GM12872 (cell line): ENCODE measurements at regions not wholly inside any gene's neighbourhood (a gene's known extent, or its start where the extent isn't known, plus 50 kb on each side); places are given as distances from the start of the nearest gene placed in this dataset.

Experiments
- TF ChIP-seq, protein P1 (sequence below): IDR thresholded peaks from 3 replicates; pipeline ENCODE4 v1.5.1; 2011; ENCODE audit warnings: low read depth, mild to moderate bottlenecking, low read length, moderate library complexity; ENCODE audit not compliant: insufficient read depth

DNA sequence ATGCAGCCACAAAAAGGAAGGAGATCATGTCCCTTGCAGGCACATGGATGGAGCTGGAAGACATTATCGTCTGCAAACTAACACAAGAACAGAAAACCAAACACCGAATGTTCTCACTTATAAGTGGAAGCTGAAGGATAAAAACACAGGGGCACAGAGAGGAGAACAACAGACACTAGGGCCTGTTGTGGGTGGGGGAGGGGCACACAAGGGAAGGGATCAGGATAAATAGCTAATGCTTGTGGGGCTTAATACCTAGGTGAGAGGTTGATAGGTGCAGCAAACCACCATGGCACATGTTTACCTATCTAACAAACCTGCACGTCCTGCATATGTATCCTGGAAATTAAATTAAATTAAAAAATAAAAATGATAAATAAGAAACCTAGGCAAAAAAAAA, 969.9 kb downstream of the TTLL7 start:
- TF ChIP-seq, protein P1, sequence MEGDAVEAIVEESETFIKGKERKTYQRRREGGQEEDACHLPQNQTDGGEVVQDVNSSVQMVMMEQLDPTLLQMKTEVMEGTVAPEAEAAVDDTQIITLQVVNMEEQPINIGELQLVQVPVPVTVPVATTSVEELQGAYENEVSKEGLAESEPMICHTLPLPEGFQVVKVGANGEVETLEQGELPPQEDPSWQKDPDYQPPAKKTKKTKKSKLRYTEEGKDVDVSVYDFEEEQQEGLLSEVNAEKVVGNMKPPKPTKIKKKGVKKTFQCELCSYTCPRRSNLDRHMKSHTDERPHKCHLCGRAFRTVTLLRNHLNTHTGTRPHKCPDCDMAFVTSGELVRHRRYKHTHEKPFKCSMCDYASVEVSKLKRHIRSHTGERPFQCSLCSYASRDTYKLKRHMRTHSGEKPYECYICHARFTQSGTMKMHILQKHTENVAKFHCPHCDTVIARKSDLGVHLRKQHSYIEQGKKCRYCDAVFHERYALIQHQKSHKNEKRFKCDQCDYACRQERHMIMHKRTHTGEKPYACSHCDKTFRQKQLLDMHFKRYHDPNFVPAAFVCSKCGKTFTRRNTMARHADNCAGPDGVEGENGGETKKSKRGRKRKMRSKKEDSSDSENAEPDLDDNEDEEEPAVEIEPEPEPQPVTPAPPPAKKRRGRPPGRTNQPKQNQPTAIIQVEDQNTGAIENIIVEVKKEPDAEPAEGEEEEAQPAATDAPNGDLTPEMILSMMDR: no peak

DNA sequence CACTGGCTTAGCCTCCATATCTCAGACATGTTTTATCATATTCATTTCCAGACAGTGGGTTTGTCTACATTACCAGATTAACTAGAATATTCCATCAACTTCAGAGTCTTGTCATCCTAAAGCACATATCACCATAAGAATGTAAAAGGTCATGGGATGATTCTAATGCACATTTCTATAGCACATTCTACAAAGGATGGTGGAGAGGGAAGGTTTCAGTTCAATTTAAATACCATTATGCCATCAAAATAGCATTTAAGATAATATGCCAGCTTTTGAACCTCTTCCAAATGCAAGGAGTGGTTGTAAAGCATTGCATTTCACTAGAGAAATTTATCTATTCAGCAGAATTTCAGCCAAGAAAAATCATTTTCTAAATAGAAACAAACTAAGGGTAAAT, 970.5 kb downstream of the TTLL7 start:
- TF ChIP-seq, protein P1: no peak

DNA sequence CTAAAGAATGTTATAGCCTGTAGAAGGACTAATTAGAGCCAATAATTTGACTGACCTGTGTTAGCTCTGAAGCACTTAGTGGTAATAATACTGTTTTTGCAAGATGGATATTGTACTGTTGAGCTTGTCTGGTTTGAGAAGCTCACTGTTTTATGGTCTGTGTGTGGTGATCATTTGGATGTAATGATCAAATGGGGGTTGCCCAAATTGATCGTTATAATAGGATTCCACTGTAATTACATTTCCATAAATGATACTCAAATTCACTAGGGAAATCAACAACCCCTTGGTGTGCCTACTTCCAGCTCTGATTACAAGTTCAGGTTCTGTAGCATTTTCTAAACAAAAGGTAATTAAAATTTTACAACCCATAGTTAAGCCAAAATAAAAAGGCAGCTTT, 971.4 kb downstream of the TTLL7 start:
- TF ChIP-seq, protein P1: no peak

DNA sequence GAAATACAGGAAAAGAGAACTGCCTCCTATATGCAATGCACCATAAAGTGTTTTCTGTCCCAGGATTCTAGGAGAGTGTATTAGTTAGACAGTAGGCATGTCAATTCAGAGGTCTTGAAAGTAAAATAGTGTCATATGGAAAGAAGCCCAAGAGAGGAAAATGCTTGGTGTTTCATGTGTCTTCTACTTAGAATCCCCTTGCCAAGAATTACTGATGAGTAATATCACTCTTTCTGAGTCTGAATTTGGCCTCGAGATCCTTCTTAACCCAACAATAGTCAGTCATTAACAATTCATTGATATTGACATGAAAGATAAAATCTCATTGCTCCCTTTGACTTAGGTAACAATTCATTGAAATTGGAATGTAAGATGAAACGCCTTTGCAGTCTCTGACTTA, 972.2 kb downstream of the TTLL7 start:
- TF ChIP-seq, protein P1: no peak

DNA sequence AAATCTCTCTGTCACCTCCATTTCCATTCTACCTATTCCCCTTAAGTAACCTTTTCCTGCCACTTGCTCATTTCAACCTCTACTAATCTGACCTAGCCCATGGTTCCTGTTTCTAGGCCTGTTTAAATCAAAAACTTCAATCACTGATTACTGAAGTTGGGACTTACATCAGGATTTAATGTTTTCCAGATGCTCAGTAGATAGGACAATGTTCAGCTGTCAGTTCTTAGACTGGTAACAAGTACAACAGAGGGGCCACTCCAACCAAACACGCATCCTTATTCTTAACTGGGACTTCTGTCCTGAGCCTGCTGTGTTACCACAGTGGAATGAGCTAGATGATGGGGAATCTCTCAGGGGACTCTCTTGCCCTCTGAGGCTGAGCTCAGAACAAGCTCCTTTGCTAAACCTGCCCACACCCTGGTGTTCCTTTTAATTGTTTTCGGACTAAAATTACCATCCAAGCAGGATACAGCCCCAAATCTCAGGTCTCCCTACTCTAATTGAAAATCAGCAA, 974.6 kb downstream of the TTLL7 start:
- TF ChIP-seq, protein P1: no peak

DNA sequence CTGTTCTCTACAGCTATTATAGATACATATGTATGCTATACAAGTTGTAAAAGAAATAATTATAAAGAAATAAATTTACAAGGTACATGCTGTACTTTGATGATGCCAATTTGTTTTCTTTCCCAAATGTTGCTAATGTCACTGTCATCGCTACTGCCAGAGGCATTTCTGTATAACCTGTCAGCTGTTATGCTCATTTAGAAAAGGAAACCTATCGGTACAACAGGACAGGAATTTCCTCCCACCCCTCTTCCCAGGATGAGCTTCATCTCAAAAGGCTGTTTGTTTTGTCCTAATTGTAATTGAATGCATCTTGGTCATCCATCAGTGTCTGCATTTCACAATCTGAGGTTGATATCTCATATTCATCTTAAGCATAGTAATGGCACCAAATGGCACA, 975.7 kb downstream of the TTLL7 start:
- TF ChIP-seq, protein P1: no peak

DNA sequence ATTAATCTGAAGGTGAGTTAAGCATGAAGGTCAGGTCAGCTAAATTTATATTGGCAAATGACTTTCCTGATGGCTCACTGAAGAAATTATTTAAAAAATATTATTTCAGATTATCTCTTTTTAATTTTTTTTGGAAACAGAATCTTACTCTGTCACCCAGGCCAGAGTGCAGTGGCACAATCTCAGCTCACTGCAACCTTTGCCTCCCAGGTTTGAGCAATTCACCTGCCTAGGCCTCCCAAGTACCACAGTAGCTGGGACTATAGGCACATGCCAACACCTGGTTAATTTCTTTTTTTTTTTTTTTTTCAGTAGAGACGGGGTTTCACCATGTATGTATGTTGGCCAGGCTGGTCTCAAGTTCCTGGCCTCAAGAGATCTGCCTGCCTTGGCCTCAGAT, 976.7 kb downstream of the TTLL7 start:
- TF ChIP-seq, protein P1: no peak

DNA sequence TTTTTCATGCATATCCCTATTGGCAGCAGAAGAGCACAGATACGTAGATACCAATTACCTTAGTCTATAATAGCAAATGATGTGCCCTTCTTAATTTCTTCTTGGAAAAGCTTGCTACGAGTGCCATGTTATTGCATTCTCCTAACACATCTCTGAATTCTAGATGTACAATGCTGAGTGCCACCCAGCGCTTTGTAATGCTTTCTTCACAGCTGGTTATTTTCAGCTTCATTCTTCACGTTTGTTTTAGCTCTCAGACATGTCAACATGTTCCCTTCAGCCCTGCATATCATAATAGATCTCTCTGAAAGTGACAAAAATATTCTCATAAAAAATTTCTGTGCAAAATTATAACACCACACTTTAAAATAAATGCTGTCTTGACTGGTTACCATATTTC, 981.2 kb downstream of the TTLL7 start:
- TF ChIP-seq, protein P1: no peak
